ENCODE measurements at regions not wholly inside any gene's neighbourhood (a gene's known extent, or its start where the extent isn't known, plus 50 kb on each side); places are given as distances from the start of the nearest gene placed in this dataset.
"Not testable (repeated sequence)": the region's sequence is repeated elsewhere in the genome, so short reads cannot be mapped to it uniquely, and the experiment has no call there.

- no peak overlapping the region for H3K4me3 ChIP-seq (replicated peaks; ENCODE audit: low read depth, low read length)
- DNase-seq (ENCODE audit: extremely low read depth, low read depth), result no peak
- TF ChIP-seq CTCF (IDR thresholded peaks at IDR 0.05; ENCODE audit: low read depth, low read length, missing control alignments), result no peak
These were observed 373.4 kb downstream of the TMEM121 start for GRCh38 chr14:105899657-105900397.

- no peak overlapping the region for H3K4me3 ChIP-seq (replicated peaks; ENCODE audit: low read depth, low read length)
- DNase-seq (ENCODE audit: extremely low read depth, low read depth), result no peak
- TF ChIP-seq CTCF (IDR thresholded peaks at IDR 0.05; ENCODE audit: low read depth, low read length, missing control alignments), result no peak
These were observed 374.2 kb downstream of the TMEM121 start for GRCh38 chr14:105900398-105901160.

- H3K4me3 ChIP-seq (replicated peaks; ENCODE audit: low read depth, low read length), result no peak overlapping the region
- DNase-seq (ENCODE audit: extremely low read depth, low read depth), result no peak
- TF ChIP-seq CTCF (IDR thresholded peaks at IDR 0.05; ENCODE audit: low read depth, low read length, missing control alignments), result no peak
These were observed 374.8 kb downstream of the TMEM121 start for GRCh38 chr14:105901226-105901625.

GRCh38 chr14:105902131-105902898 lies 375.9 kb downstream of the TMEM121 start:
- no peak overlapping the region for H3K4me3 ChIP-seq (replicated peaks; ENCODE audit: low read depth, low read length)
- no peak for DNase-seq (ENCODE audit: extremely low read depth, low read depth)
- TF ChIP-seq CTCF (IDR thresholded peaks at IDR 0.05; ENCODE audit: low read depth, low read length, missing control alignments), result no peak

GRCh38 chr14:105902899-105903165 lies 376.4 kb downstream of the TMEM121 start:
- H3K4me3 ChIP-seq (replicated peaks; ENCODE audit: low read depth, low read length); DNase-seq (ENCODE audit: extremely low read depth, low read depth): not testable (repeated sequence)

- TF ChIP-seq CTCF (IDR thresholded peaks at IDR 0.05; ENCODE audit: low read depth, low read length, missing control alignments), result no peak
- H3K4me3 ChIP-seq (replicated peaks; ENCODE audit: low read depth, low read length), result no peak overlapping the region
- DNase-seq (ENCODE audit: extremely low read depth, low read depth), result no peak
These were observed 377.6 kb downstream of the TMEM121 start for GRCh38 chr14:105903971-105904370.

GRCh38 chr14:105904379-105904778 lies 378.0 kb downstream of the TMEM121 start:
- no peak for DNase-seq (ENCODE audit: extremely low read depth, low read depth)
- no peak overlapping the region for H3K4me3 ChIP-seq (replicated peaks; ENCODE audit: low read depth, low read length)
- TF ChIP-seq CTCF (IDR thresholded peaks at IDR 0.05; ENCODE audit: low read depth, low read length, missing control alignments), result no peak

Data from HFF-Myc (cell line).